NCI-H2107 (cell line): ENCODE measurements at regions not wholly inside any gene's neighbourhood (a gene's known extent, or its start where the extent isn't known, plus 50 kb on each side); places are given as distances from the start of the nearest gene placed in this dataset.
"Not testable (repeated sequence)": the region's sequence is repeated elsewhere in the genome, so short reads cannot be mapped to it uniquely, and the experiment has no call there.

Experiments
- DNase-seq: peaks from one replicate; lab custom pipeline; 2025; lab: John Stamatoyannopoulos, UW

DNA sequence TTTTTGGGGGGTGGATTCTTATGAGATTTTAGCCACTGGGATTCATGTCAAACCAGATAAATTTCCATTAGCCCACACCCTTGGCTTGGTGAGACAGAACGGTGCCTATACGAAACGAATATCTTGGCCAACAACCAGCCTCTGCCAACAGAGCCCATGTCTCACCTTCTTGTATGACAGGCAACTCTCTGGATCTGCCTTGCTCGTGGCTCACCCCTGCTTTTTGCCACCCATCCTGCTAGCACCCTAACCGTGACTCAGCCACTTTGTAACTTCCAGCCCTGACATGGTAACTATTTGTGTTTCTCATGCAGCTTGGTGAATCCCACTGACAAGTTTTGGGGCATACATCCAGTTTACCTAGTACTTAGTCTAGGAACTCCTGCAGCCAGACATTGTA is 457.0 kb downstream of the SPATA31D1 start:
- no peak for DNase-seq

DNA sequence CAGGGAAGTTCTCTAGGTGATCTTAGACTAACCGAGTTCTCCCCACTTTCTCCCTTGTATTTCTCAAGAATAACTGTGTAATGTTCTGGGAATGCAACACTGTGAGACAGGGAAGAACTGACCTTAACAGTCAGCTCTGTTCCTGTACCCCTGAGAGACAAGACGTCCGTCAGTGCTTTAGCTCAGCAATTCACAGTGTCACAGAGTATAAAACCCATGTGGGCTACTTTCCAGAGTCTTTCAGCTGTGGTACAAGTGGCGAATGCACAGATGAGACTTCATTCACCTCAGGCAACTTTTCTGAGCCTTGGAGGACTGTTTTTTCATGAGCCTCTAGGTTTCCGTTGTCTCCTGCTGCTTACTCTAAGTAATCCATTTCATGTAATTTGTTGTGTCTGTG is 458.8 kb downstream of the SPATA31D1 start:
- no peak for DNase-seq

DNA sequence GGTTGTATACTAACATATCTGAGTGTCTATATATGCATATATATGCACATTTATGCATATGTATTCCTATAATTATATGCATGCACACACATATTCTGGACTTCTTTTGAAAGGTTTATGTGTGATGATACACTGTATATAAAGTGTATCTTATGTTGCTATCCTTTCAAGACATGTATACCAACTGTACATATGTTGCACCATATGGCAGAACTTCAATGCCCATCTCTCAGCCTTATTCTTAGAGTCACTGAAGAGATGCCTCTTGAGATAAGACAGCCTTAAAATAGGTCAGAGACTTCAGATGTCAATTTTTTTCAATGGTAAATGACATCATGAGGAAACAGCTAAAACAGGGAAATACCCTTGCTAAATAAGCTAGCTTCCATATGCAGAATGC is 461.4 kb downstream of the SPATA31D1 start:
- no peak for DNase-seq

DNA sequence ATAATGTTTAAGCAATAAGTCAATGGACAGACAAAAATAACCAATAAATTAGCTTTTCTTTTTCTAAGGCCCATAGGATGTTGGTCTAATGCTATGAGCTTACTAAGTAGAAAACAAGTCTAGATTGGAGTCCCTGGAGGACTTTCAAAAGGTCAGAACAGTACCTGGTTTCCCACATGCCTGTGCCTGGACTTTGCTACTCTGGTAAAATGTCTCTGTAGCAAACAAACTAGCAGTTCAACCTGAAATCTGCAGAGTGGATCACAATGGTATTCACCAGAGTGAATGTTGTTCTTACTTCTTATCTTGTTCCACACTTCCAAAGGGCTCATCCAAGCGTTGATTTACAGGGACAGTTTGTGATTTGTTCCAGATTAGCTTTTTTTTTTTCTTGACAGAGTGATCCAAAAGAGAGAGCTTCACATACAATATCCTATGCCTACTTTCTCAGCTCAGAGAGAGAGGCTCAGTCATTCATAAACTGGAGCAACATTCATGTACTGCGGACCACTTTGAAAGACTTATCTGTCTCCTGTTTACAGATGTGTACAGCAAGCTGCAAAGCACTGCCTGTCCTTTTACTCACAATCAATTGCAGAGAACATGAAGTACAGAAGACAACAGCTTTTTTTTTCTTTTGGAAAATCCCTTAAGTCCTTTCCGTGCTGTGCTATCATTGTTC is 466.1 kb downstream of the SPATA31D1 start:
- DNase-seq: no peak

DNA sequence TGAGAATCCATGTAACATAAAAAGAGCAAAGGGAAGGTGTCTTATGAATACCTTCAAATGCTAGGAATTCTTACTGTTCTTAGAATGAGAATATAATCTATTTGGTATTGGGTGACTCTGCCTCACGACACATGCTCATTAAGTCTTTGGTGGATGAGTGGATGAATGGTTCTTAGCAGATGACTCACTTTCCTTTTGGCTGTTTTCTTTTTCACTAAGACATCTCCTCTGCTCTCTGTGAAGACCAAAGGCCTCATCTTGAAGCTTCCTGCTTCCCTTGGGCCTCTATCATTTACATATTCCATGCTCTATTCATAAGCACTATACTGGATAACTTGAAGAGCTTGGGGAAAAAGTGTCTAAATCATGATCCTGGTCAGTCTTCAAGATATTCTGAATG is 468.1 kb downstream of the SPATA31D1 start:
- no peak for DNase-seq

DNA sequence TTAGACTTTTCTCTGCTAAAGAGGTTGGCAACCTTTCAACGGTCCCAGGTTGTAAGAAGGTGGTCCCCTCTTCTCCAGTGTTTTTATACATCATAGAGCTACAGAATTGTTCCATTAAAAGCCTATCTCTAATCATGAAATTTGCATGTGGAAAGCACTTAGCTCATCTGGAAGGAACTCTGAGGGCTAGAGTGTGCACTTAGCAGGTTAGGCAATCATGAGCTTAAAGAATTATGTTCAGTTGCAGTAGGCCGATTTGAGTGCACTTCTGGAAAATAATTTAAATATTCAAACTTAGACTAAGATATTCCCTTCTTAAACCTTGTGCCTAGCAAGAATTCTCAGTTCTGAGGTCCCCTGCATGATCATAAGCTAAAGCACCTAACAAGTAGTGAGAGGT is 468.7 kb downstream of the SPATA31D1 start:
- no peak for DNase-seq

DNA sequence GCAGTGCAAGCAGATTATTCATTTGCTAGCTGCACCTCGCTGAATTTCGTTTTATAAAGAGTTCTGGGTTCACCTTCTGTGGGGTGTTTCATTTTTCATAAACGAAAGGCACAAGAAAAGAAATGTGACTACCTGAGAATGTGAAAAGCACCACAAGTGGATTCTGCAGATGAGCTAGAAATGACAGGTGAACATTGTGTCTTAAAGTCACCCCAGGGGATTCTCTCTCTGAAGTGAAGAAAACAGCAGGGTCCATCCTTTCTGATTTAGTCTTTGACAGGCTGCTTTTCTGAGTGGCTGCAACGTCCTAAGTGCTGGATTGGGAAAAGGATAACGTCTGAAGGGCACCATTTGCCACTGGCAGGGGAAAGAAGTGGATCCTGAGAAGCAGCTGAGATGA is 469.3 kb downstream of the SPATA31D1 start:
- no peak for DNase-seq

DNA sequence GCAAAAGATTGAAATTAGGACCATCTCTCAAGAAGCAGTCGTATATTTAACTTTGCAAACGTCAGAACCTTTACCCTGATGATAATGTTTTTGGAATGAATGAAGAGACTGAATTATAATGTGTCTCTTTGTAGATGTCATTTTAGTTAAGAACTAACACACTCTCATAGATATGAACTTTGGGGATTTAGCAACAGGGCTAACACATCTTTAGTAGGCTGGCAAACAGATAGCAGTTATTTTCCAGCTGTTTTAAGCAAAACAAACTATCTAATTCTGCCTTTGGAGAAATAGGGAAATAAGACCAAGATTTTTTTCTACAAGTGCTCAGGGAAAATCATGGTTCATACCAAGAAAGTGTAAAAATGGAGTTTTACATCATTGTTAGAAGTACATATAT is 469.7 kb downstream of the SPATA31D1 start:
- DNase-seq: no peak

DNA sequence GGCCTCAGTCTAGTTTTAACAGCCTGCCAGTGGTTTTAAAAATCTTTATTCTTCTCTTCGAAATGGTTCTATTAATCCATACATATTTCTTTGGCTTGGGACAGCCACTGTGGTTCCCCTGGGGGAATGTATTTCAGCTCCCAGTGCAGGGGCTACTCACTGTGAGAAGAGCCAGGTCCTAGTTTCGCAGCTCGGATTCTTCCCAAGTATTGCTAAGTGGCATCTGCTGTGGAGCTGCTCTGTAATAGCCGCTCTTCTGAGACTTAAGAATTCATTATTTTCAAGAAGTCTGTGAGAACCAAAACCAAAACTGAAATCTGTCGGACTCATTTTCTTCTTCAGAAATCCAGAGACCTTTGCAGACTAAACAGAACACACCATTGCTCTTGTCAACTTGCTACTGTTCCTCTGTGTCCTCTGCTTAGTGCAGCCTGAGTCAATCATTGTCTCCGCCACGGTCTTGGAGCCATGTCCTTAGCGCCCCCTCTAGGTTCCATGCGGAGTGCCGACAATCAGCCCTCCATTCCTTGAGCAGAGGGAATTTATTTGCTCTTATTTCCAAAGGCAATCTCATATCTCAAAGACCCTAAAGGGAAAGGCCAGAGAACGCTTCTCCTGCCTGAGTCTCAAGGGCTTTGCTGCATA is 478.2 kb downstream of the SPATA31D1 start:
- DNase-seq: no peak

DNA sequence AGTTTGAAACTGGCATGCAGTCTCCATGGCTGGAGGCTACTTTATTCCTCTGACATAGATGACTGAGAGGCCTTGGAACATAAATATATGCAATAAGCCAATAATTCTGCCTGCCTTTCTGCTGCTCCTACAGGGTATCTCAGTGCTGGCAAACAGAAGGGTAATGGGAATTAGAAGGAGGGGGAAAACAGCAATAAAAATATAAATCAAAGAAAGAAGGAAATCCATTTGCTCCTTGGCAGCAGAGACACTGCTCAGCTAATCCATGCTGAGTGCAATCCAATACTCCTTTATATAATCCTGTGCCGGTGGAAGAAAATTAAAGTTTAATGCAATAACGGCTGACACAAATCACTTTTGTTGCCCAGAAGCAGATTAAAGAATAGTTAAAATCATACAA is 478.9 kb downstream of the SPATA31D1 start:
- no peak for DNase-seq

DNA sequence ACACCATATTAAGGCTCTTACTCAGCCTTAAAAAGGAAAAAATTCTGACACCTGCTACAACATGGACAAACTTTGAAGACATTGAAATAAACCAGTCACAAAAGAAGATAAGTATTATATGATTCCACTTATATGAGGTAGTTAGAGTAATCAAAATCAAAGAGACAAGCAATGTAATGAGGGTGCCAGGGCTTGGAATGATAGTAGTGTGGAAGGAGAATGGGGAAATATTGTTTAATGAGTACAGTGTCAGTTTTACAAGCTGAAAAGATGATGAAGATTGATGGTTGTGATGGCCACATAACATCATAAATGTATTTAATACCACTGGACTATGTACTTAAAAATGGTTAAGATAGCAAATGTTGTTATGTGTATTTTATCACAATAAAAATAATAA is 485.7 kb downstream of the SPATA31D1 start:
- DNase-seq: no peak

DNA sequence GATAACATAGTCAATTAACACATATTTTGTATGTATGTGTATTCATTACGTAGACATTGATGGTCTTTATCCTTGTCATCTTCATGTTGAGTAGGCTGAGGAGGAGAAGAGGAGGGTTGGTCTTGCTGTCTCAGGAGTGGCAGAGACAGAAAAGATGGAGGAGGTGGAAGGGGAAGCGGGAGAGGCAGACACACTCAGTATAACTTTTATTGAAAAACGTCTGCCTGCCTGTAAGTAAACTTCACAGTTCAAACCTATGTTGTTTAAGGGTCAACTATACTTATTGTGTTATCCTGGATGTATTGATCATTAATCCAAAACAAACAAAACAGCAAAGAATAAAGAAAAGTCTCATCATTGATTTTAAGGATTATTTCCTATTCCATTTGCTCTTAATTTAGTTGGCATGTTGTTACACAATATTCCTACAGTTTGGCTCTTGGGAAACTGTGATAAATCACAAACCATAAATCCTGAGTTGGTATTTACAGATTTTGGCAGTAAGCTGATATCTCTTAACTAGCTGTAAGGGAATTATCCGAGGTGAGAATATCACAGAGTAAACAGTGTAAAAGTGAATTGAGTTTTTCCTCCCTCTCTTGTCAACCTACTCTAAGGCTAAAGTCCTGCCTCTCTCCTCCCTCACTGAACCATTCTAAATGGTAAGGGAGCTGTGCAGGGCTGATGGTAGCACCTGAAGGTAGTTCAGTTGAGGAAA is 487.2 kb downstream of the SPATA31D1 start:
- no peak for DNase-seq

DNA sequence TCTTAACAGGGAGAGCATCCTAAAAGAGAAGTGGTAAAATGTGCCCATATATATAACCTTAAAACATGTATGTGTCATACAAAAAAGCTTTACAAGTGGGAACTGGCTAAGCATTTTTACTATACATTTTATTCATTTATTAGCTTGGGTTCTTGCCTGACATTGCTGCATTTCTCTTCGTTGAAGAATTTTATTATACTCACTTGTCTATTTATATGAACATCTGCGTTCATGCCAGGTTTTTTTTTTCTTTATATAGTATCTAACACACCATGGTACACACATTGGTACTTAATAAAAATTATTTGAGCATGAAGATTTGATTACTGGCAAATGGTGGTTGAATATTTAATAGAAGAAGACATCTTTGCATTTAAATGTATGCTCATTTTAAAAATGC is 492.3 kb downstream of the SPATA31D1 start:
- DNase-seq: no peak

DNA sequence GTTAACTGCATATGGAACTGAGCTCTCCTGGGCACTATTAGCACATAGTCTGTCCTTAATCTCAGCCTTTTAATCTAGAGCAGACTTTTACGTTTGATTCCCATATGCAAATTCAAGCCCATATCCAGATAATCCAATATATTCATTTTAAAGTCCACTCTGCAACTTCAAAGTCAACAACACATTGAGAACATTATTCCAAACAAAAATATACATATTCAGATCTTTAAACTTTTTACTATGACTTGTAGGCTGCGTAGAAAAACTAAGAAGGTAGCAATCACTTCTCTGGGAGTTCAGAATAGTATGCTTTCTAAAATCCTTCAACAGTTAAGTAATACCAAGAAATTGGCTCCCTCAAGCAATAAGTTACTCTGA is 499.4 kb downstream of the SPATA31D1 start:
- no peak for DNase-seq

DNA sequence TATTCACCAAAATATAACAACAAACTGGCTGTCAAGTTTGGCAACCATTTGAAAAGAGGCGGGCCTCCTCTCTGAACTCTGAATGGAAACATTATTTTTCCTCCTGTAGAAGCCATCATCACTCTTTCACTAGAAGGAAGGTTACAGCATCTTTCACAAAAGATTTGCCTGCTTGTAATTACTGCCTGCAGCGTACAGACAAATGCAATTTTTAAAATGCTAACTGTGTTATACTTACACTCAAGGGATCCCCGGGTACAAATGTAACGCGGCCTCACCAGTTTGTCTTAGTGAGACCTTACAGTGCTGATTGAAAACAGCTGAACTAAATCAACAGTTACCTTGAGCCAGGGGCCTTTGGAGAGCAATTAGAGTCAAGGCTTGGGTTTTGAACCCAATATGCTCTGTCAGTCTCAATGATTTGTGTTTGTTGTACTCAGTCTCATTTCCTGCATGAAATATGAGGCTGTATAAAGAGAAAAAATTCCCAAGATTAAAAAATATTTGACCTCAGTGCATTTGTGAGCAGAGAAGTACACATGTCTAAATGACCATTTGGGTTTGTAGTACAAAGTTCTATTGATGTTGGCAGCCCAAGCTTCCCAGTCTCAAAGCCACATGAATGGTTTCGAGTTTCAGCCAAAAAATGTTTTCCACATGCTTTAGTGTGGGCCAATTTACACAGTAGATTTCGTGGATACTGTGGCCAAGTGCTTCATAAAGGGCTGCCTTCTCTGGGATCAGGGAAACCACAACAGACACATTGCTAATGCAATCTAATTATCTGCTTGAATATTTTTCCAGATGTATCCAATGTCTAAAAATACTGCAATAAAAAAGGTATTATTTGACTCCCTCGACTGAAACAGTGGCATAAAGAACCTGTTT is 500.0 kb downstream of the SPATA31D1 start:
- DNase-seq: no peak

DNA sequence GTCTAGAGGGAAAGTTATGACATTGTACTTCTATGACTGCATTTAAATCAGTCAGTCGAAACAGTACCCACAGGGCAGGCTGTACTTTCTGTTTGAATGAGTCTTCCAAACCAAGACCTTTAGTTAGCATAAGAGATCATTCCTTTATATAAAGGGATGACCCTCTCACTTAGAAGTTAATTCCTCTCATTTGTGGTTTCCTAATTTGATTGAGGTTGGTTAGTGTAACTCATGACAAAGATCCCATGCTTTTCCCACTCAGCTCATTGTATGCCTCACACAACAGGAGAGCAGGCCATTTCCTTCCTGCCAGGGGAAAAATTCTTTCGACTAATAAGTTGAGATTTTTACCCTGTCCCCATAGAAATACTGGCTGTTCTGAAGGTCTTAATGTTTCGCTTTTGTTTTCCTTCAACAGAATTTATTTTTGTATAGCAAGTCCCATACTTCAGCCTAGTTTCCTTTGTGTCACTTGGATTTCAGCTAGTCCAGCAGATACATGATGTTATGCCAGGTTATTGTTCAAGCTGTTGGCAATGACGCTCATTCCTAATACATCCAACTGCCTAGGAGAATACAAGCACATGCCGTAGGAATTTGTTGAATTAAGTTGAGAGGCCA is 500.7 kb downstream of the SPATA31D1 start:
- no peak for DNase-seq

DNA sequence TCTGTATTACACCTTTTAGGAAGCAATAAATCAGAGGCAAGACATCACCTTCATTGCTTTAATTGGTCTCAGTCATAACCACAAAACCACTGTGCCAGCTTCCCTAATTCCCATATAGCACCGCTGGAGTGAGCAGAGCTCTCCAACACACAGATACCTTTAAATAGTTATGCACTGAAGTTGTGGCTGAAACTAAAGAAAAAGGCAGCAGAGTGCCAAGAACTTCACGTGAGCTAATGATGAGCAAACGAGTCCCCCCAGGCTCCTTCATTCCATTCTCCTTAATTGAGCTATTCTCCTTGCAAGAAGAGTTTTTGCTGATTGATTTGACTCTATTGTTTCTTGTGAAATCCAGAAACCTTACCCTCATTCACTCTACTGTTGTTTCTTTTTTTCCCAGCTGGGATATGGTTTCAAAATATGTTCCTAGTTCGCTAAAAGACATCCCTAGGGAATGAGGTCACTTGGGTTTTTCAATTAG is 501.5 kb downstream of the SPATA31D1 start:
- DNase-seq: no peak

DNA sequence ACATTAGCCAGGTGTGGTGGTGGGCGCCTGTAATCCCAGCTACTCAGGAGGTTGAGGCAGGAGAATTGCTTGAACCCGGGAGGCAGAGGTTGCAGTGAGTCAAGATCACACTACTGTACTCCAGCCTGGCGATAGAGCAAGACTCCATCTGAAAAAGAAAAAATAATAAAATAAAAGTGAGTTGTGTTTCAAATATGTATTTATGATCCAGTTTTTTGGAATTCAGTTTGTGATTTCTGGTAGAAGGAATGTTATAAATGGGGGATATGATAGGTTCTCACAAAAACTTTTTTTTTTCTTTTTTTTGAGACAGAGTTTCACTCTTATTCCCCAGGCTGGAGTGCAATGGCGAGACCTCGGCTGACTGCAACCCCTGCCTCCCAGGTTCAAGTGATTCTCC is 502.2 kb downstream of the SPATA31D1 start:
- DNase-seq: not testable (repeated sequence)

DNA sequence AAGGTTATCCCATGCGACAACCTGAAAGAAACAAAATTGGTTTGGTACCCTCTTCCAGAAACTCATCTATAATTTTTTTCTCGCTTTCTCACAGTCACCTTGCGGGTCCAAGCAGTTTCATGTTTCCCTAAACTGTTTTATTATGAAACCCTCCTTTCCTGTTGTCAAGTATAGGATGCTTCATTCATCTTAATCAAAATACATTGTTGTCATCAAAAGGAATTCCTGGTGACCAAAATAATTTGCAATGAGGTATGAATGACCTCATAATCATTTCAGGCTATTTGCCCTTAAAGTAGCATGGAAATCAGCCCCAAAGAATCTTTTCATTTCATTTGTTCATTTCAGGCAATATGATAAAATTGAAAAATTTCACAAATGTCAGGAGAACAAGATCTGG is 503.0 kb downstream of the SPATA31D1 start:
- DNase-seq: no peak

DNA sequence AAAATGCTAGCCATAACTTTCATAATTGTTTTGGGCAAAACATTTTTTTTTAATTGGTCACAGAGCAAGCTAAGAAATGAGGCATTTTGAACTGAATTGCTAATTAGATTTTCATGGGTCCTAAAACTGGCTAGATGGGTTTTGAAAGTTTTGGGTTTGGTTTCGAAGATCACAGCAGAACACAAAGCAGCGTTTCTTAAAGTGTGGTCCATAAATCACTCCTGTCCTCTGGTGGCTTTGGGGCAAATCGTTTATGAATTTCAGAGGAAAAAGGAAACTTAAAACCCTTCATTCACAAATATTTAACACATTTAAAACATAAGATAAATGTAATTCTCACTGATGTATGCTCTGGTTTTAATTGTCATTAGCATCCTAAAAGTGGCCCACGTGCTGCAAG is 503.7 kb downstream of the SPATA31D1 start:
- no peak for DNase-seq

DNA sequence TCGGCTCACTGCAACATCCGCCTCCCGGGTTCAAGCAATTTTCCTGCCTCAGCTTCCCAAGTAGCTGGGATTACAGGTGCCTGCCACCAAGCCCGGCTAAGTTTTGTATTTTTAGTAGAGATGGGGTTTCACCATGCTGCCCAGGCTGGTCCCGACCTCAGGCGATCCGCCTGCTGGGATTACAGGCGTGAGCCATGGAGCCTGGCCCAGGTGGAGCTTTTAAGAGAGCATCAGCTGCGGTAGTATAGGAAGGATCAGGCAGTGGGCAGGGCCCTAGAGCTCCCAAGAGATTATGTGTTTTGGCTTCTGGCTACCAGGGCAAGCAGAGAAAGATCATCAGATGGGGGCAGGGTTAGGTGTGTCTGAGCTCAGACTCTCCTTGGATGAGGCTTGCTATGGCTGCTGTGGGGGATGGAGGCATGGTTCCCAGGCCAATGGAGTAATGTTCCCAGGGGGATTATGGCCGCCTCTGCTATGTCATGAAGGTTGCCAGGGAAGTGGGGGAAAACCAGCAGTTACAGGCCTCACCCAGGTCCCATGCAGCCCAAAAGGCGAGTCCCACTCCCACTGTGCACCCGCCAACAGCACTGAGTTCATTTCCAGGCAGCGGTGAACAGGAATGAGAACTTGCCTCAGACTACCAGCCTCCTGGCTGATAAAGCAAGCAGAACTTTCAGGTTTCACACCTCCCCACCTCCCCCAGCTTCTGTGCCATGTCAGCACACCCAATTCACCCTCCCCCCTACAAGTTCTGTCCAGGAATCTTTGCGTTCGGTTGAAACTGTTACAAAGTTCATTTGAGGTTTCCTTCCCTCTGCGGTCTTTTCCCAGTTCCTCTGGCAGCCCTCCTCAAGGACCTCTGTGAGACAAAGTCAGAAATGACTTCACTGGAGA is 507.6 kb downstream of the SPATA31D1 start:
- DNase-seq: no peak
